NCI-H1092 (cell line): ENCODE measurements at regions not wholly inside any gene's neighbourhood (a gene's known extent, or its start where the extent isn't known, plus 50 kb on each side); places are given as distances from the start of the nearest gene placed in this dataset.

Experiments used
- DNase-seq: peaks from one replicate; lab custom pipeline; 2025; lab: John Stamatoyannopoulos, UW

DNA sequence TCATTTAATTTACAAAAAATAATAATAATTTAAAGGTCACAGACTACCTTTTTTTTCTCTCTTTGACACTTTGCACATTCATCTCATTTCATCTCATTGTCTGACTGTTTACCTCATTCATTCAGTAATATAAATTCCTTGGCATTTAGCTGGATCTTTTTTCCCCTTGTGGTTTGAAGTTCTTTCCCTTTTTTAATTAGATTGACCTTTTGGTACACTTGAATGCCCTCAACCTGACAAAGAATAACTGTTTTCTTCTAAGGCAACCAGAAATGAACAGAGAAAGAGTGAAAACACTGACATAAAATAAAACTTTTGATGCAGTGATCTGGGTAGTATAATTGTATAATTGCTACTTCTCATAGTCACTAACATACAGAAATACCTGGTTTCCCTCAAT, 774.9 kb upstream of the NOVA1 start:
- DNase-seq = no peak

DNA sequence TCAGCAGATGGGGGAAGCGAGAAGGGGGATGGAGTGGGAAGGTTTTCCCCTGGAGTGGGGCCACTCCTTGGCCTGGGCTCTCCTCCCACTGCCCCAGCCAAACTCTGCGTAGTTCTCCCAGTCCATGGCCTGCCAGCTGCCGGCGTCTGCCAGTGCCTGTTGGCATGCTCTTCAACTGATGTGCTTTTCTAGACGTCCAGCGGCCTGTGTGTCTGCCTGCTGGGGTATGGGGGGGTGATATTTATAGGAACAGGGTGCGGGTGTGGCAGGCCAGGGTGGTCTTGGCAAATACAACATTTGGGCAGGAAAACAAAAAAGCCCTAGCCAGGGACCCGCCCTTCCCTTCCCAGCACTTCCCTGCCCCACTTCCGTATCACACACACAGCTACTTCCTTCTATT, 786.3 kb upstream of the NOVA1 start:
- no peak for DNase-seq

DNA sequence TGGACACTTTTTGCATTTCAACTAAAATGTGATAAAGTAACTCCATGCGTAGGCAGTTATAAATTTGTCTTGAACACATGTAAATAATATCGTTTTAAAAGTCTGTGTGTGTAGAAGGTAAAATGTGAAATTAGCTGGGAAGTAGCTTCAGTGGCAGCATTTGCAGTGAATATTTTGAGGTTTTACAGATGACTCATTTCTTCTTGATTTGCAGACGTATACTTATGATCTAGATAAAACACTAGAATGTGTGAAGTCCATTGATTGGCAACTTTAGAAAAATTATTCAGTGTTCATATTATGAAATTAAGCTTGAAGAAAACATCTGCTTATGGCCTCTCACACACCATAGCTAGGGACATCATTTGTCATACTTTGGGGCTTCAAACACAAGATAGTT, 788.6 kb upstream of the NOVA1 start:
- no peak for DNase-seq

DNA sequence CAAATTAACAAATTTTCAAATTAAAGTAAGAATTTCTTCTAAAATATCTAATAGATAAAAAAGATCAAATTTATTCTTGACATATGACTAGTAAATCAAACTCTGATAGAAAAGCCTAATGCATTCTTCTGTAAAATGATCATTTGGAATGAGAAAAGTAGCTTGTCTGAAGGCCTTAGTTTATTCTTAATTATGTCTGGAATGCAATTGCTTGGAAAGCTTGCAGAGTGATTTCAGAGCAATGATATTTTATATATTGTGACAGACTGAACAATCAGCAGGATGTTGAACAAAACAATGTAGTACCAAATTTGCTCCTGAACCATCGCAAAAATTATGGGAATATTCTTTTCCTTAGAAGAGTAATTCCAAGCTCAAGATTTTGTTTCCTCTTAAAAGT, 789.6 kb upstream of the NOVA1 start:
- no peak for DNase-seq

GRCh38 chr14:27389402-27389801, 791.6 kb upstream of the NOVA1 start:
- no peak for DNase-seq

DNA sequence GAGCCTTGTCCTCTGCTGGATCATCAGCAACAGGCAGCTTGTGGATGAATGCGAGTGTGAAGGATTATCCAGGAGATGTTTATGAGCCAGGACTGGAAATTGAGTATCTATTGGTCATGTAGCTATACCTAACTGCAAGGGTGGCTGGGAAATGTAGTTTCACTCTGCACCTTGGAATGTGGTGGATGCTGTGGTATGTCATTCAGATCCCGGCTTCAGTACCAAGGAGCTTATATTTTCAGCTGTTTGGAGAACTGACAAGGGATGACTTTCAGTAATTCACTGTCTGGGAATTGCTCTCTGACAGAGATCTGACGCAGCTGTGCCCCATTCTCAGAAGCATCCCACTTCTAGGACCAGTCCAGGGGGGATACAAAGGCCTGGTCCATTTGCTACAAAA, 792.3 kb upstream of the NOVA1 start:
- no peak for DNase-seq

GRCh38 chr14:27391331-27391730, 793.5 kb upstream of the NOVA1 start:
- no peak for DNase-seq

- no peak for DNase-seq
These were observed 794.3 kb upstream of the NOVA1 start for GRCh38 chr14:27392153-27392552.

- DNase-seq = no peak
These were observed 812.1 kb upstream of the NOVA1 start for GRCh38 chr14:27409944-27410343.

- no peak for DNase-seq
These were observed 813.1 kb upstream of the NOVA1 start for GRCh38 chr14:27410981-27411380.

DNA sequence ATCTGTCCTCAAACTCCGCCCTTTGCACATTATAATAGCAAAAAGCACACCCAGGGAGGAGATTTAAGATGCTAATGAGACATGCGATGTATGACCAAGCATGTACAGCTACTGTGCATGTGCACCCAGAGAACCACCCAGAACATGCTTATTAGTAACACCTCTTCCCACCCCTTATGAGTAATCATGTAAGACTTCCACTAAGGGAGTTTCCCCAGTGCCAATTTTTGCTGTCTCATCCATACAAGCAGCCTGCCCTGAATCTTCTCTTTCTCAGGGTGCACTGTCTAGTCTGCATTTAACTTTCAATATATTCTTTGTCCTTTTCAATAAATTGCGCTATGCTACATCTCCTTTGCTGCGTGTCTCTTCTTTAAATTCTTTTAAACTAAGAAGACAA, 830.0 kb upstream of the NOVA1 start:
- DNase-seq = no peak

- no peak for DNase-seq
These were observed 838.3 kb upstream of the NOVA1 start for GRCh38 chr14:27435923-27436670.

- no peak for DNase-seq
These were observed 886.8 kb upstream of the NOVA1 start for GRCh38 chr14:27484633-27485032.

DNA sequence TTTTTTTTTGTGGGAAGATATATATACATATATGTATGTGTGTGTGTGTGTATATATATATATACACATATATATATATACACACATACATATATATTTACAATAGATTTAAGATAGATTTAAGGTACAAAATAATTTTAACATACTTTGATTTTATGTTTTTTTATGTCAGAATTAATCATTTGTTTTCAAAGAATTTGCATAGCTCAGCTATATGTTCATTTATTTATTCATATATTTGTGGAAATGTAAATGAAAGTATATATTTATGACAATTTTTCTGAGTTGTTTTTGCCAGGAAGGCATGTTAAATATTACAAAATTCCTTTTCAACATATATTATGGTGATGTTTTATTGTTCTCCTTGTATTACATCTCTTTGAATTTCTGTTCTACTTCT, 887.4 kb upstream of the NOVA1 start:
- no peak for DNase-seq

DNA sequence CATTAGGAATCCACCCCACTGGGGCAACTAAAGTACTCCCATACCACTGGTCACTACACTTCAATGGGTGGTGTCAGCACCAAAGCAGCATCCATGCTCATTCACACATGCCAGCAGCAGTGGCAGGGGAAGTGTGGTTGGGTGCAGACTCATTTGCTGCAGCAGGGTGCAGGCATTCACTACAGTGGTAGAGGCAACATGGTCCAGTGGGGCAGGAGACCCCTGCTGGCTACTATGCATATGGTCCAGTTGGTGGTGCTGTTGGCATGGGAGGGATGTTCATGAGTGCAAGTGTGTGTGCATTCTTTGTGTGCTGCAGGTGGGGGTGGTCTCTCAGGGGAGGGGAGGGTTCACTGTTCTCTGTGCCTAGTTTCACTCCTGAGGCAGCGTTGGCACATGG, 908.4 kb upstream of the NOVA1 start:
- no peak for DNase-seq

- peak; percentile 64 for DNase-seq
These were observed 930.5 kb upstream of the NOVA1 start for GRCh38 chr14:27528328-27528727.

DNA sequence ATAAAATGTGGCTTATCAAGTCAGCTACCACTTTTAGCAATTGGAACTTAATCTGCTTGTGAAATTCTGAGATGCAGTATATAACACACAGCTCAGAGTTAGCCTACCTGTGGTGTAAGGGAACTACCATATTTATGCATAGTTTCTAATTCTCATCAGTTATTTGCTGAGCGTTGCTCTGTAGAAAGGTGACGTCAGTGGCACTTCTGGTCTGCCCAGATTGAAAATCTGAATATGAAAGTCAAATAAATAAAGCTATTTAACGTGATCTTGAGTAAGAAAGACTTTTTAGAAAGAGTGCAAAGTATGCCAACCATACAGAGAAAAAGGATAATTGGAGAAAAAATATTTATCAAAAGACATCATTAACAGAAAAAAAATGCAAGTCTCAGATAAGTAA, 938.9 kb upstream of the NOVA1 start:
- no peak for DNase-seq

DNA sequence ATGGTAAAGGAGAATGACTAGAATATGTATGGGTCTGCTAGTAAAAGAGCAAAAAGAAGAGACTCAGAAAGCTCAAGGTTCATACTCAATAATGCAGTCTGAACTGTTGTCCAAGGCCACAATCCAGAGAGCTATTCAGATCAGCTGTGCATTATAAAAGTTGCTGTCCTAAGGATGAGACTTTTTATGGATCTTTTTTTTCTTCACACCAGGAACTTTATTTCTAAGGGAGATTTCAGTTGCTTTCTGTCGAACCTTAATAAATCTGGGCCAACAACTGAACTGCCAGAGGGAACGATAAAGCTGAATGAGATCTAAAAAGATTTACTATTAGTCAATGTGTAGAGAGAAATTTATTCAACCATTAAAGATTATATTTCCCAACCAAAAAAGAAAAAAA, 948.3 kb upstream of the NOVA1 start:
- no peak for DNase-seq

GRCh38 chr14:27553790-27554189, 956.0 kb upstream of the NOVA1 start:
- no peak for DNase-seq

GRCh38 chr14:27557445-27557844, 959.6 kb upstream of the NOVA1 start:
- no peak for DNase-seq

DNA sequence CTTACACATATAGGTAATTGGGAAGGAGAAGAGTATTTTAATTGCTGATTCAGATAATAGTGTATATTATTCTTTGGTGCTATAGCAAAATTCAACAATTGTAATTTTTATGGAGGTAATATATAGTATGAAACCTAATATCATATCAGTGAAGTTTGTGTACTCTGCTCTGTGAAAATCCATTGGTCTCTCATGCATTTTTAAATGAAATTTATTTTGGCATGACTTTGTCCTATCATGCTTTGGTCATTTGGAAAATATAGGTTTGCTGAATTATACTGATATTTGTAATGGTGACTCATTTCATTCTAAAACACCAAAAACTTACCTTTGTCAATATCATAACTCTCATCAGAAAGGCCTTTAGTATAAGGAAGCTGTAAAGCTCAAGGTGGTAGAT, 962.0 kb upstream of the NOVA1 start:
- no peak for DNase-seq

DNA sequence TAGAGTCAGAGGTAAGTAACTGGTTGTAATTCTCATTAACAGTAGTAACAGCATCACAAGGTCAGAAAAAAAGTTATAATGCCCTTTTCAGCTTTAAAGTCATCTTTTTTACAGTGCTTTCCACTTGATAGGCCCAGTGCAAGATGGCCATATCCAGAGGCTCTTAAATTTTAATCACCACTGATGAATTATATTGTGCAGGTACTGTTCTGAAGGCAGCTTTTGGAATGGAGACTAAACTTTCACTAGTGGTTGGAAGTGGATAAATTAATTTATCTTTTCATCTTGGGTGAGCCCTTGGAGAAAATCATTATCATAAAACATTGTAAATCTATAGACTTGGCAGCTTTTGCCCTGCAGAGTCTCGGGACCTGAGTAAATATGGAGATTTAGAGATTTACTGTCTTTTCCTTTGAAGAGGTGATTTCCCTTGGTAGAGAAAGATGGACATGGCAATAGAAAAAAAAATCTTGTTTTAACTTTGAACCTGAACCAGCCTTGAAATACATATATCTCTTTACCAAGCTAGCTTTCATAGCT, 969.1 kb upstream of the NOVA1 start:
- DNase-seq = no peak

GRCh38 chr14:27573018-27573417, 975.2 kb upstream of the NOVA1 start:
- no peak for DNase-seq

DNA sequence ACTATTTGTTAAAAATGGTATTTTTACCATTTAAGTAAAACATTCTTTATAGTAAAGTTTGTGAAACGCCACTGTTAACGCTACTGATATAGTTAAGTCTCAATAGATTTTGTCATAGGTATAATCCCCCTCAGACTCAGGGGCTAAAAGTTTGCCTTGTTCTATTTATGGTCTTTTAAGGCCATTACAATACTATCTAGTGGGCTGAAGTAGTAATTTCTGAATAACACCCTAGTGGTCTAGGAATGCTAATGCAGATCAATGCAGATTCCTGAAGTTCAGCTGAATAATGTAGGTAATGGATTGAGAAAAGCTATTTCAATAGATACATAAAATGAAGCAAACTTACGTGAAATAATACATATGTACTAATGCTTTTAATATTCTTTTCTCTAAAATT, 989.3 kb upstream of the NOVA1 start:
- DNase-seq = no peak
